Mucosa of descending colon (tissue), 3 donors: ENCODE measurements at regions not wholly inside any gene's neighbourhood (a gene's known extent, or its start where the extent isn't known, plus 50 kb on each side); places are given as distances from the start of the nearest gene placed in this dataset.

Source experiments
- ATAC-seq: fragments of 200-7000 bp; cut with Tn5 transposase; one replicate; pipeline ENCODE4 v1.9.1; 2020; ENCODE audit warnings: mild to moderate bottlenecking, moderate library complexity
- DNase-seq, 3 donors: peaks; one replicate each; pipeline ENCODE4 v3.0.0-alpha.2; 2020
- H3K36me3 ChIP-seq: fragments of 200-600 bp; one replicate; pipeline ENCODE4 v1.8.0; 2021; ENCODE audit warnings: low read depth, mild to moderate bottlenecking
- H3K4me1 ChIP-seq: fragments of 200-600 bp; one replicate; pipeline ENCODE4 v1.8.0; 2021; ENCODE audit warnings: low read depth, mild to moderate bottlenecking
- H3K4me3 ChIP-seq: fragments of 200-600 bp; one replicate; pipeline ENCODE4 v1.8.0; 2021; ENCODE audit warnings: mild to moderate bottlenecking
- H3K9me3 ChIP-seq: fragments of 200-600 bp; one replicate; pipeline ENCODE4 v1.8.0; 2021; ENCODE audit warnings: mild to moderate bottlenecking
- CTCF ChIP-seq: fragments of 200-600 bp; IDR thresholded peaks from one replicate; pipeline ENCODE4 v1.8.0; 2022; ENCODE audit warnings: antibody characterized with exemption, mild to moderate bottlenecking
- intact Hi-C, 2 donors: fragments of 100-400 bp; cut with DNase I in 1 of 2; cut with micrococcal nuclease in 1 of 2; formaldehyde crosslinking; loops; one replicate each; pipeline versions ENCODE4 v1.11.0 to v1.11.1; 2022; cut with DNase I, micrococcal nuclease
- donor health status: DM: no; HTN: no; CAD: no; lungs with moderate emphysema.
- donor health status: DM: no; HTN: no; CAD: no.
- donor health status: DM: no; HTN: yes; CAD: no.

GRCh38 chr5:89988129-89988810 is 421.3 kb downstream of the CETN3 start:
- no peak for DNase-seq
- Histone ChIP-seq H3K4me1 (no peaks in the 10 kb centered on the region), H3K9me3 (no peaks in the 10 kb centered on the region), H3K4me3 (no peak overlapping the region), H3K36me3 (no peaks in the 10 kb centered on the region)
- ATAC-seq: no peak
- intact Hi-C loops: no loop called here
- no peak for TF ChIP-seq CTCF

- Histone ChIP-seq H3K4me1 (no peaks in the 10 kb centered on the region), H3K9me3 (no peaks in the 10 kb centered on the region), H3K4me3 (no peak overlapping the region), H3K36me3 (no peaks in the 10 kb centered on the region)
- ATAC-seq: no peak
- intact Hi-C loops: no loop called here
- no peak for DNase-seq
- TF ChIP-seq CTCF: no peak
Observed at GRCh38 chr5:89983216-89983615, 426.3 kb downstream of the CETN3 start.

GRCh38 chr5:89981878-89982773 is 427.4 kb downstream of the CETN3 start:
- DNase-seq: no peak
- no peak for ATAC-seq
- Histone ChIP-seq H3K4me1 (no peaks in the 10 kb centered on the region), H3K9me3 (no peaks in the 10 kb centered on the region), H3K36me3 (no peaks in the 10 kb centered on the region), H3K4me3 (no peak overlapping the region)
- no peak for TF ChIP-seq CTCF
- intact Hi-C loops: no loop called here

- no peaks in the 10 kb centered on the region for H3K36me3 ChIP-seq
- no peak for TF ChIP-seq CTCF
- intact Hi-C loops: no loop called here
- no peaks in the 10 kb centered on the region for H3K4me1 ChIP-seq
- H3K4me3 ChIP-seq: no peak overlapping the region
- no peak for ATAC-seq
- no peaks in the 10 kb centered on the region for H3K9me3 ChIP-seq
- no peak for DNase-seq
Observed at GRCh38 chr5:89981021-89981420, 428.5 kb downstream of the CETN3 start.

GRCh38 chr5:89973516-89973915 is 436.0 kb downstream of the CETN3 start:
- Histone ChIP-seq H3K36me3 (no peaks in the 10 kb centered on the region), H3K4me3 (no peak overlapping the region), H3K9me3 (no peaks in the 10 kb centered on the region), H3K4me1 (no peaks in the 10 kb centered on the region)
- ATAC-seq (no peak), DNase-seq (no peak)
- intact Hi-C loops: no loop called here
- TF ChIP-seq CTCF: no peak
